Stimulated activated CD8-positive, alpha-beta memory T cell treated with anti-CD3 and anti-CD28 coated beads, Interleukin-15, amount 100 ng/mL, for 24 hours (primary cell): ENCODE measurements at regions not wholly inside any gene's neighbourhood (a gene's known extent, or its start where the extent isn't known, plus 50 kb on each side); places are given as distances from the start of the nearest gene placed in this dataset.

ENCODE experiments used
- DNase-seq: peaks from one replicate; pipeline ENCODE4 v3.0.0-alpha.2; 2020; ENCODE audit warnings: low read depth

GRCh38 chr20:63128367-63128766, 87.6 kb downstream of the YTHDF1 start:
- no peak for DNase-seq

GRCh38 chr20:63127700-63128364, 88.1 kb downstream of the YTHDF1 start:
- DNase-seq, result no peak

- DNase-seq, result no peak
These were observed 88.8 kb downstream of the YTHDF1 start for GRCh38 chr20:63126876-63127699.

GRCh38 chr20:63125838-63126601, 89.9 kb downstream of the YTHDF1 start:
- no peak for DNase-seq

- DNase-seq, result no peak
These were observed 90.4 kb downstream of the YTHDF1 start for GRCh38 chr20:63125581-63125837.

GRCh38 chr20:63124782-63125580, 91.0 kb downstream of the YTHDF1 start:
- DNase-seq, result no peak

GRCh38 chr20:63124092-63124781, 91.7 kb downstream of the YTHDF1 start:
- no peak for DNase-seq

- DNase-seq, result no peak
These were observed 92.6 kb downstream of the YTHDF1 start for GRCh38 chr20:63123331-63123741.

GRCh38 chr20:63122626-63123025, 93.3 kb downstream of the YTHDF1 start:
- no peak for DNase-seq

- no peak for DNase-seq
These were observed 94.1 kb downstream of the YTHDF1 start for GRCh38 chr20:63121749-63122405.

GRCh38 chr20:63121246-63121645, 94.7 kb downstream of the YTHDF1 start:
- DNase-seq, result no peak

- no peak for DNase-seq
These were observed 95.2 kb downstream of the YTHDF1 start for GRCh38 chr20:63120808-63121090.

GRCh38 chr20:63119963-63120807, 95.7 kb downstream of the YTHDF1 start:
- no peak for DNase-seq

- DNase-seq, result no peak
These were observed 96.6 kb downstream of the YTHDF1 start for GRCh38 chr20:63119121-63119962.

GRCh38 chr20:63118303-63119120, 97.4 kb downstream of the YTHDF1 start:
- no peak for DNase-seq

GRCh38 chr20:63117661-63118302, 98.1 kb downstream of the YTHDF1 start:
- DNase-seq, result no peak

GRCh38 chr20:63117151-63117550, 98.8 kb downstream of the YTHDF1 start:
- DNase-seq, result no peak
